Stimulated activated CD8-positive, alpha-beta memory T cell treated with anti-CD3 and anti-CD28 coated beads, Interleukin-7, amount 100 ng/mL, for 48 hours (primary cell): ENCODE measurements at regions not wholly inside any gene's neighbourhood (a gene's known extent, or its start where the extent isn't known, plus 50 kb on each side); places are given as distances from the start of the nearest gene placed in this dataset.
"Not testable (repeated sequence)": the region's sequence is repeated elsewhere in the genome, so short reads cannot be mapped to it uniquely, and the experiment has no call there.

ENCODE experiments used
- DNase-seq, 2 donors: peaks; one replicate each; pipeline ENCODE4 v3.0.0-alpha.2; 2020; ENCODE audit warnings: low read depth in 1 of 2; ENCODE audit errors: extremely low read depth in 1 of 2

GRCh38 chr1:206358771-206359170, 111.5 kb upstream of the IKBKE start:
- DNase-seq: not testable (repeated sequence)

DNA sequence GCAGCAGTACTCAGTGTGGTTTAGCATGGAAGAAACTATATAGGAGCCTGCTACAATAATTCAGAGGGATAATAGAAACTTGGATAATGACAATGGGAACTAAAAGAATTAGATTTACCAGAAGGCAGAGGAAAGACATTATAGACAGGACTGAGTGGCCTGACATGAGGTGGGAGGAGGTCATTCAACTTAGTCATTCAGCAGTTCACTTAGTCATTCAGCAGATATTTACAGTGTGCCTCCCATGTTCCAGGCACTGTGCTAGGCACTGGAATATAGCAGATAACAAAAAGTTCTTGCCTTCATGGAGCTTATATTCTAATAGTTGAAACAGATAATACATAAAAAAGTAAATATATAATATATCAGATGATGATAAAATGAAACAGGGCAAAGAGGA, 110.9 kb upstream of the IKBKE start:
- not testable (repeated sequence) for DNase-seq

DNA sequence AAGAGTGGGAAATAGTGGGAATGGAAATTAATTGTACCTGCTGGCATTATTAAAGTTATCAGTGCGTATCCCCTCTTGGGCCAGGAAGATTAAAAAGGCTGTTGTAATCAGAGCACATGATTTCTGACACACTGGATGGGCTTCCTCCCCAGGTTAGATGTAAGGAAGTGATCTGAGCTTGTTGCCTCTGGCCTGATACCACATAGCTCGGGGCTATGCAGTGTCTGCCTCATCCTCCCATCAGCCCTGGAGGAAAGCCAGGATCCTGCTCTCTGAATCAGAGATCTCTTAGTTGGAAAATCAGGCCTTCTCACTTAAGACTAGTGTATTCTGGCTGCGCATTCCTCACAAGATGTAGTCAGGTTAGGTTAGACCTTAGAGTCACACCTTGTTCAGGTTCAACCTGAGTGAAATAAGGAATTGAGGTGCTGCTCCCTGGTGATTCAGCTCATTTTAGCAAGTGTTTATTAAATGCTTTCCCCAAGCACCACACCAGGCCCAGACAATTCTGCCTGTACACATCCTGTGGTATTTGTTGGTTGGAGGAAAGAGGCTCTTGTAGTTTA, 108.2 kb upstream of the IKBKE start:
- DNase-seq: not testable (repeated sequence)

DNA sequence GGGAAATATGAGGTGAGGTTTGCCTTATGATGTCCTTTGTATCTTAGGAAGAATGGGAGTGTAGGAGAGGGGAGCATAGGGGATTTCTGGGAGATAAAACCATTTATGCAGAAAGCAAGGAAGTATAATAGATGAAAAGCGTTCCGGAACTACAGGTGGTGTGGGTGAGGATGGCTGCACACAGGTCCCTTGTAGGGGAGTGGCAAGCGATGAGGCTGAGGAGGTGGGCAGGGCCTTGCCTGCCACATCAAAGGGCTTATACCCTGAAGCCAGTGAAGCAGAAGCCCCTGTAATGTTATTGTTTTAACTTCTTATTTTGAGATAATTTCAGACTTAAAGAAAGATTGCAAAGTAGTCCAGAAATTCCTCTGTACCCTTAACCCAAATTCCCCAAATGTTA, 107.3 kb upstream of the IKBKE start:
- not testable (repeated sequence) for DNase-seq

- not testable (repeated sequence) for DNase-seq
Observed at GRCh38 chr1:206365271-206365670, 105.0 kb upstream of the IKBKE start.

DNA sequence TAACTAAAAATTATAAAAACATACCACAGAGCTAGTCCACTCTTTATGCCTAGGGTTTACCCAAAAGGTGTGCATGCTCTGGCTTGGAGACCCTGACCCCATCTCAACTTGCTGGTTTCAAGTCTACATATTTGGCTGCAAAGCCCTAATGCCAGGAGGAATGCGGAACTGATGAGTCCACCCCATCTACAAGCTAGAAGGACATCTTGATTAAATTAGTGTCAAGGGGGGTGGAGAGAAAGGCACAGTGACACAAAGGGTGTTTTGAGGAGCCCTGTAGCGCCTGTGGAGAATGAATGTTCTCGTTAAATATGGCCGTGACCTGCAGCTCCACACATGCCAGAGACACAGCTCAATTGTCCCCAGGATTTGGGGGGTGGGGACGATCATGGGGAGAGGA, 104.1 kb upstream of the IKBKE start:
- DNase-seq: not testable (repeated sequence)

DNA sequence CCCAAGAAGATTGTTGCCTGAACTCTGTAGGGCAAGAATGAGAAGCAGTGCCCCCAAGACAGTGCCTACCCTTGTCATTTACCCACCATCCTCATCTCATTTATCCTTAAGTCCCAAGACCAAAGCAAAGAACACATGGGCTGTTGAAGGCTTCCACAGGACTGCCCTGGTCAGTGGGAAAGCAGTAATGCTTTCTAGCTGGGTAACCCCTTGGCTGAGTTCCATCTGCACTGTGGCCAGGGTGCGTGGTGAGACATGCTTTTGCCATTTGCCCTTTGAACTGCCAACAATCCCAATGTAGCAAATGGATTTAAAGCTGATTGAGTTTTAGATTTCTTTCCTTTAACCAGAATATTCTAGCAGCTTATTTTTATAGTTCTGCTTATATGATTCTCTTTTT, 103.5 kb upstream of the IKBKE start:
- DNase-seq: not testable (repeated sequence)

GRCh38 chr1:206367955-206368622, 102.2 kb upstream of the IKBKE start:
- DNase-seq: not testable (repeated sequence)

GRCh38 chr1:206374725-206375124, 95.6 kb upstream of the IKBKE start:
- DNase-seq: not testable (repeated sequence)

GRCh38 chr1:206375552-206375951, 94.7 kb upstream of the IKBKE start:
- DNase-seq: not testable (repeated sequence)

DNA sequence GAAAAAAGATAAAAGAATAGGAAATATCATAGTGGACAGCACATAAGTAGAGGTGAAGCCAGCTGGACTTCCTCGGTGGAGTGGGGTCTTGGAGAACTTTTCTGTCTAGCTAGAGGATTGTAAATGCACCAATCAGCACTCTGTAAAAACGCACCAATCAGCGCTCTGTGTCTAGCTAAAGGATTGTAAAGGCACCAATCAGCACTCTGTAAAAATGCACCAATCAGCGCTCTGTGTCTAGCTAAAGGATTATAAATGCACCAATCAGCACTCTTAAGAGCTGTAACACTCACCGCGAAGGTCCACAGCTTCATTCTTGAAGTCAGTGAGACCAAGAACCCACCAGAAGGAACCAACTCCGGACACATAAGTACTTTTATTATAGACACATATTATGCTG, 91.8 kb upstream of the IKBKE start:
- not testable (repeated sequence) for DNase-seq

GRCh38 chr1:206379245-206379644, 91.0 kb upstream of the IKBKE start:
- DNase-seq: not testable (repeated sequence)

DNA sequence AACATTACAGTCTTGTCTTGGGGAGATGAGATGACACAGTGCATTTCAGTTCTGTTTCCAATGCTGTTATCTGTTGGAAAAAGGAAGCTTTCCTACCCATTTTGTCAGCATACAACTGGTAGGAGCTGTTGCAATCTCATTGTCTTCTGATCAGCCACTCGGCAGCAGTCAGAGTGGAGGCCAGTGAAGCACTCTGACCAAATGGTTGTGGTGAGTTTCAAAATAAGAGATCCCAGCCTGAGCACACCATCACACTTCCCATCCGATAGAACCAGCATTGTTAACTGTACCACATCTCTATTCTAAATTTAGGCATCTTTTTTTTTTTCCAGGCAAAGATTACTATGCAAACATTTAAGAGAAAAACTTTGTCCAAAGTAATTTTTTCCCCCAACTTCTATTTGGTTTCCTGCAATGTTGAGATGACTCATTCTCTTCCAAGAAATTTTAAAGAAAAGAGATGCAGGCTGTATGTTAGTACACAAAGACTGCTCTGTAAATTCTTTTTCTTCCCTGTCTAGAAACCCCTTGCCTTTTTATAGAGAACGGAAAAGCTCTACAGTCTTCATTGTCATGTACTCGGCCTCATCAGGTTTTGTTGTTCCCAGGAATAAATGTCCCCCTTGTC, 90.0 kb upstream of the IKBKE start:
- DNase-seq: not testable (repeated sequence)

GRCh38 chr1:206380791-206381610, 89.3 kb upstream of the IKBKE start:
- DNase-seq: not testable (repeated sequence)

GRCh38 chr1:206384029-206384807, 86.1 kb upstream of the IKBKE start:
- DNase-seq: not testable (repeated sequence)

- not testable (repeated sequence) for DNase-seq
Observed at GRCh38 chr1:206384891-206385290, 85.4 kb upstream of the IKBKE start.

DNA sequence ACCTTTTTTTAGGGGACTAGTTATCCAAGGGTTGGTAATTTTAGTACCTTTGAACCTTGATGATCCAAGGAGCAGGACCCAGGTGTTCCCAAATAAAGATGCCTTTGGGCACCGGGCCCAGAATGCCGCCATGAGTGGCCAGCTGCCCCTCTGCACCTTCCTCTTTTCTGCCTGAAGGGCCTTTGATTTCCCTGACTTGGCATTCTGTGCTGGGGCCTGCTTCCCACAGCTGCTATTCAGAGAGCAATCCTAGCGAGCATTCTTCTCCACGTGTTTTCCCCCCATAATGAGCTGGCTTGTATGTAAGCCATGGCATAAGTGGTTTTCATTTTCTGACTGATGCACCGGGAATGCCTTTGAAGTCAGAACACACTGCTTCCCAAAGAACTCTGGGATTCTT, 82.6 kb upstream of the IKBKE start:
- DNase-seq: not testable (repeated sequence)

GRCh38 chr1:206391903-206392302, 78.4 kb upstream of the IKBKE start:
- not testable (repeated sequence) for DNase-seq

DNA sequence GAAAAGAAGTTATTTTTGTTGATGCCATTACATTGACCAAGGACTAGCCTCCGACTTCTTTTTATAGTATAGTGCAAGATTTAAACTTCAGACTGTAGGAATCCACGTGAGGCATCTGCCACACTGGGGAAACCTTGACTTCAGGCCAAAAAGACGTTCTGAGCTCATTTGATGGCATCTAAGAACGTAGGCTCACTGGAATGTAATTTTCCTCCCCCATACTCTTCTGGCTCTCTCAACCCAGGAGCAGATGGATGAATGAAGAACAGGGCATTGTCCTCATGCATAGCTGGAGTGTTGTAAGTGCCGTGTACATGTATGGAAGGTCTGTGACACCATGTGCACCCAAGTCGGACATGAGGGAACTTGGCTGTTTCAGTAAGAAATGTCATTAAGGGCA, 72.8 kb upstream of the IKBKE start:
- DNase-seq: not testable (repeated sequence)

- not testable (repeated sequence) for DNase-seq
Observed at GRCh38 chr1:206398261-206398660, 72.0 kb upstream of the IKBKE start.
